ENCODE measurements at regions not wholly inside any gene's neighbourhood (a gene's known extent, or its start where the extent isn't known, plus 50 kb on each side); places are given as distances from the start of the nearest gene placed in this dataset.
"Not testable (repeated sequence)": the region's sequence is repeated elsewhere in the genome, so short reads cannot be mapped to it uniquely, and the experiment has no call there.

DNA sequence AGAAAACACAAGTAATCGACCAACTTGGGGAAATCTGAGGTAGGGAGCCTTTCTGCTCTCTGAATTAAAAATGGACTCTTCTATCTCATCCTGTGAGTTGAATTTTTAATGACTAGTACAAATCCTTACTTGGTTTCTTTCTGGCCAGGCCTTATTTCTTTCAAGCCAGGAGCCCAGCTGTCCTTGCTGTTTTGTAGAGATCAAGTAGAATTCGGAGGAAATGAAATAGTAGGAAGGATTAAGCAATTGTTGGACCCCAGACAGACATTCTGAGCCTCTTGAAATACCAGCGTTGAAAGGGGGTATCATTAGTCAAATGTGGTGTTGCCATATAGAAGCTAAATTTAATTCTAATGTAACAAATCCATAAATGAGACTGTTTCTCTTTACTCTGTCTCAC lies 53.7 kb upstream of the SMIM15 start:
- DNase-seq (ENCODE audit: low spot score) = no peak

DNA sequence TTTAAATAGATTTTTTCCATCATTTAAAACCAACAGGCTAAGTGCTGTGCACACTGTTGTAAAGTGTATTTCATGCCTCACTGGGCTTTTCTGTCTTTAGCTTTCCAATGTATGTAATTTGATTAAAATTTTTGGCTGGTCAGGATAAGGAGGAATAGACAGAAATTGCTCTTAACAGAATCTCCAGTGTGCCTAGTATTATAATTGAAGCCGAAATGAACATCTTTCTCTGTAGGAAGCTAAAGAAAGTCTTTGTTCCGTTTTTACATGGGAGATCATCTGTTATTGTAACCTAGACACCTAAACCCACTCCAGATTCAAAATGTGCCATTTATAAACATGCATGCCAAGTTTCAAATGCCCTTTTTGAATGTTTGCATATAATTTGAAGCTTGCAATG lies 54.5 kb upstream of the SMIM15 start:
- DNase-seq (ENCODE audit: low spot score) = no peak

DNA sequence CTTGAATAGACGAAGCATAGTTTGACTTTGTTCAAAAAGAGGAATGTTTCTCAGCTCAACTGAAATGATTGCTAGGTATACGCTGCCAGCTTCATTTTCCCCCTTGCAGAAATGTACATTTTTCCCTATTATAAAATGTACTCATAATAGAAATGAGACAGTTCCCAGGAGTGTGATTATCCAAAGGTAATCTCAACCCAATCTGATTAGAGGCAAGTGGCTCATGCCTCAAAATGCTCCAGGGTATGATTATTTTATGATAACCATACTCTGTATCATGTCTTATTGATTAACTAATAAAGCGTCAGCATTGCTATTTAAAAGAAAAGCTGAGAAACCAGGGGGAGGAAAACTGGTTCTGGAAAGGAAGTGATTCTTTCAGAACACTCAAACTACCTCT lies 54.9 kb upstream of the SMIM15 start:
- DNase-seq (ENCODE audit: low spot score) = no peak

DNA sequence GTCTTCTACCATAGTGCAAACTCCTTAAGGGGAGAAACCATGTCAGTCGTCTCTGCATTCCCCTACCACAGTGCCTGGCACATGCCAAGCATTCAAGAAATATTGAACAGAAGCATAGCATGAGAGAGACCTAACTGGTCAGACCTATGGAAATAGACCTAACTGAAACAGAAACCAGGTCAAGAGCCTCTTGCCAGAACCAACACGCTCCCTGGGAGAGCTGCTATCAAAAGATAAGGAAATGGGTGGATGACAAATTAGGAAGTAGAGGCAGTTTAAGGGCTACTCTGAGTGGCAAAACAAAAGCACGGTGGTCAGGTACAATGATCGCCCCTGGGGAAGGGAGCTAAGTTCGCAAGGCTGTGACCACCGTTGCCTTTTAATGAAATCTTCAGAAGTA lies 66.0 kb upstream of the SMIM15 start:
- no peak for DNase-seq (ENCODE audit: low spot score)

DNA sequence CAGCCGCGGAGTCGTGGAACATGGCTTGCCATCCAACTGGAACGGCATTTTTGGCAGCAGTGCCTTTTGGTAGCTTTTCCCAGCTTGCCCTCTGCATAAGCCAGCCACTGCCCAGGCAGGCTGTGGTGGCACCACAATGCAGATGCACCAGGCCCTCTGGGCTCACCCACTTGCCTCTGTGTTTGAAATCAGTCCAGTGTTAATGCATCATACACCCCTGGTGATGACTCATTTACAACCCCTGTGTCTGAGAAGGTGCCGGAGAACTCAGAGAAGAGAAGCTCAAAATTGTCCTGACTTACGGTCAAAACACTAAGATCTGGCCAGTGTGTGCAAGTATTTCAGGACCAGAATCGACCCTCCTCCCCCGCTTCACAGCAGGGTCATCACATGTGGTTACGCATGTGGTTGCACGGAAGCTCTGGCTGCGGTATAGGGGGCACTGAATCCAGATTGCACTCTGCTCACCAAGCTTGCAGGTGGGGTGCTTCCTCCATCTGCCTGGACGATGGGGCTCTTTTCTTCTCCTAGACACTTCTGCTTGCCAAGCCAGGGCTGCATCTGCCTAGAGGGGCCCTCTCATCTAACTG lies 66.5 kb upstream of the SMIM15 start:
- DNase-seq (ENCODE audit: low spot score) = no peak

DNA sequence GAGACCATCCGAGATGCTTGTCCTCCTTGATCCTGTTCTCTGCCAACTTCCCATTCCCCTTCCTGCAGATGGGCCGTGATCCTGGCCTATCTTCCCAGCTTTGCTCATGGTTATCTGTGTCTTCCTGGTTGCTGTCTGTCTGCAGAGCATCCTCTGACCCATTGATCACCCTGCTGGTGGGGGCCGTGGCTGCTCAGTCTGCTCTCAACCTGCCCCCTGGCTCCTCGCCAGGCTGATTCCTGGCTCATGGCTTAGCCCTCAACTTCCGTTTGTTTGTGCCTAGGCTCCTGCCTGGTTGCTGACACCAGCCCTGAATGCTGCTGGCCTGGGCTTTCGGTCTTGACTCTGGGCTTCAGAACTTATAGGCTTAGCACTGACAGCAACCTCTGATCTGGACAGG lies 67.1 kb upstream of the SMIM15 start:
- no peak for DNase-seq (ENCODE audit: low spot score)

DNA sequence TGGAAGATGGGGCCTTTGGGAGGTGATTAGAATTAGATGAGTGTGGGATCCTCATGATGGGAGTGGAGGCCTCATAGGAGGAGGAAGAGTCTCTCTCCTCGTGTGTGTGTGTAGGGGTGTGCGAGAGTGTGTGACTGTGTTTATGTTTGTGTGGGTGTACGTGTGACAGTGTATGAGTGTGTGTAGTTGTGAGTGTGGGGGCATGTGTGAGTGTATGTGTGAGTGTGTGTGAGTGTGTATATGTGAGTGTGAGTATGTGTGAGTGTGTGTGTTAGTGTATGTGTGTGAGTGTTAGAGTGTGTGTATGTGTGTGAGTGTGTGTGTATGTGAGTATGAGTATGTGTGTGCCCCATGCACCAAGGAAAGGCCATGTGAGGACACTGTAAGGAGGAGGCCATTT lies 68.2 kb upstream of the SMIM15 start:
- no peak for DNase-seq (ENCODE audit: low spot score)

DNA sequence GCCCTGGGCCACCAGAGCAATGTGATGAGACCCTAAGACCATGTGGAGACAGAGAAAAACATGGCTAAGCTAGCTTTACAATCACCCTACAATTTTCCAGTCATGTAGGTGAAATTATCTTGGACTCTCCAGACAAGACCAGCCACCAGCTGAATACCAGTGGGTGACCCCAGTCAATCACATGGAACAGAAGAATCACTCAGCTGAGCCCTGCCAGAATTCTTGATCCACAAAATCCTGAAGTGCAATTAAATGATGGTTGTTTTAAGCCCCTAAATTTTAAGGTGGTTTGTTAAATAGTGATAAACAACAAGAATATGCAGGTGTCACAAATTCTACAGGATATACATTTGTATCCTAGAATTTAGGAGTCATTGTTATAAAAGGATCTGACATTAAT lies 69.5 kb upstream of the SMIM15 start:
- no peak for DNase-seq (ENCODE audit: low spot score)

DNA sequence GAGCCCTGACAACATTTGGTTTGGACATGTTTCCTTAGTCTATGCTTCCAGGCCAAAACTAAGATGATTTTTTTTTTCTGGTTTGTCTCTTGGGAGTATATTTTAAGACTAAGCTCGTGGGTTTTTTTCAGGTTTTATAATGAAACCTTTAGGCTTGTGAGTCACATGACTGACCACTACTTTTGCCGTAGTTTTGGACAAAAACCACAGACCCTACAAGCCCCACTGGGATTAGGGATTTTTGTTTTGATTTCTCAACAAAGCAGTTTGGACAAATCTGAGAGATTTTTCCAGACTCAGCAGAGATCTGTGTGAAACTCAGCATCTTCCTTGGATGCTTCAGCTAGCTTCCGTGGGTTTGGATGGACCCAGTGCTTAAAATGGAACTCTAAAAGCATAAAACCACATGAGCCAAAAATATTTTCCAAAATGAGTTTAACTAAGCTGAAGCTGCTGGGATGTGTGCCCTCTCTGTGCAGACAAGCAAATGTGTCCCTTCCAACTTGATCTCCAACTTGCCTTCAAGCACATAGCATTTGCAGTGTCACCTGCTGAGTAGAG lies 70.3 kb upstream of the SMIM15 start:
- no peak for DNase-seq (ENCODE audit: low spot score)

DNA sequence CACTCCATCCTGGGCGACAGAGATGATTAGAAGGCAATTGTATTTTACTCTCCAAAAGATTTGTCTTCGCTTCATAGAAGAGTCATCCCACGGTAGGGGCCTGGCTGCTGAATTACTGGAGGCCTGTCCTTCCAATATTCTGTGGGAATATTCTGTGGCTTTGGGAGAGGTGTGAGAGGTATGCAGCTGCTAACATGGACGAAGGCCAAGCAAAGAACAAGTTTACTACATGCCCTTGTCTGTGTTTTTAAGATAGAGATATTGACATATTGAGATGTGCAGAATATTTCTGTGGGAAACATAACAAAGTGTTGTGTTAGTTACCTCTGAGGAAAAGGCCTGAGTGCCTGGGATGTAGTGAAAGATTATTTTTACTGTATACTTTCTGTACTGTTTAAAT lies 71.8 kb upstream of the SMIM15 start:
- DNase-seq (ENCODE audit: low spot score) = no peak

DNA sequence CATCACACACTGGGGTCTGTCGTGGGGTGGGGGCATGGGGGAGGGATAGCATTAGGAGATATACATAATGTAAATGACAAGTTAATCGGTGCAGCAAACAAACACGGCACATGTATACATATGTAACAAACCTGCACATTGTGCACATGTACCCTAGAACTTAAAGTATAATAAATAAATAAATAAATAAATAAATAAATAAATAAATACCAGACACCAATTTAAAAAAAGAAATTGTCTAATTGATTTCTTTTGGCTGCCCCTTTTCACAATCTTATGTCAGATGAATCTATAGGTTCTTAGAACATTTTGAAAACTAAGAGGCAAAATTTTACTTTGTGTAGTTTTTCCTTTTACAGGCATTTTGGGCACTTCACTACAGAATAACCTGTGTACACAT lies 74.4 kb upstream of the SMIM15 start:
- DNase-seq (ENCODE audit: low spot score) = not testable (repeated sequence)

DNA sequence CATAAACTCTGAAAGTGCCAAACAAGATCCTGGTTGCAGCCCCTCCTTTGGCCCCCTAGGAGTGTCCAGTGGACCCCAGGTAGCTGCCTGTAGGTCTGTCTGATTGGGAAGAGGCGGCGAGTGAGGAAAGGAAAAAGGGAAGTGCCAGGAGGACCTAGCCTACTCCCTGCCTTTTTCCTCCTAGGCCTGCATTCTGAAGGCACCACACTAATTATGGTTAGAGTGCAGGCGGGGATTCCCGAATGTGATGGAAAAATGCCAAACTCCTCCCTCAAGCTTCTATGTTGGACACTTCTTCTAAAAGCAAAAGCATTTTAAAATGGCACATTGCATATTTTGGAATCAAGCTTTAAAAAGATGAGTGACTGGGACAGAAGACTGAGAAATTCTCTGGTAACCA lies 83.2 kb upstream of the SMIM15 start:
- no peak for DNase-seq (ENCODE audit: low spot score)

DNA sequence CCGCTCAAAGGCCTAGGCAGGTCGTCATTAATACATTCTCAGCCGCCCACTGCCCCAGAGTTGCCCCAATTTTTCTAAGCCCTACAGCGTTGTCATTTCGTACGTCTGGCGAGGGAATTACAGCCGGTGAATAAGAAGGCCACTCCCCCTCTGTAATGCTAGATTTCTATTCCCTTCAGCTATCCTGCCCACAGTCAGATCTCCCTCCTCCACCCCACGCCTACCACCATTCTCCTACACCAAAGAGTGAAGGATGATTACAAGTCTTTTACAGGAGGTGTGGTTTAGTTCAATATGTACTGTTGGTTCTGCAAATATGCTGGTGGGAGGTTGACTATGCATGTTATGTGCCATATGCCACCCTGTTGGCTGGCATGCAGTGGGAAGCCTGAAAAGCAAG lies 83.7 kb upstream of the SMIM15 start:
- no peak for DNase-seq (ENCODE audit: low spot score)

DNA sequence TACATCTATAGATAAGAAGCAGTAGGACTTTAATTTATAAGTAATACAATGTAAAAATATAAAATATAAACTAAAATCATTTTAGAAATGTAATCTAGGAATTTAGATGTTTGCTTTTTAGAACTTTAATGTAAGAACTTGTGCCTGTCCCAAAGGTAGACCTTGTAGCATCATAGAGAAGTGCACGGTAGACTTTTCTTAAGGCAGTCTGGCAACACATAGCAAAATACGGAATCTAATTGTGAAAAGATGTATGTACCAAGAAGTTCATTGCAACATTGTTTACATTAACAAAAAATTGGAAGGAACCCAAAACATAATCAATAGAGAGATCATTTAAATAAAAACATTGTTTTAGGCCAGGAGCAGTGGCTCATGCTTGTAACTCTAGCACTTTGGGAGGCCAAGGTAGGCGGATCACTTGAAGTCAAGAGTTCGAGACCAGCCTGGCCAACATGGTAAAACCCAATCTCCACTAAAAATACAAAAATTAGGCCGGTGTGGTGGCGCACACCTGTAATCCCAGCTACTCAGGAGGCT lies 84.6 kb upstream of the SMIM15 start:
- DNase-seq (ENCODE audit: low spot score) = no peak

DNA sequence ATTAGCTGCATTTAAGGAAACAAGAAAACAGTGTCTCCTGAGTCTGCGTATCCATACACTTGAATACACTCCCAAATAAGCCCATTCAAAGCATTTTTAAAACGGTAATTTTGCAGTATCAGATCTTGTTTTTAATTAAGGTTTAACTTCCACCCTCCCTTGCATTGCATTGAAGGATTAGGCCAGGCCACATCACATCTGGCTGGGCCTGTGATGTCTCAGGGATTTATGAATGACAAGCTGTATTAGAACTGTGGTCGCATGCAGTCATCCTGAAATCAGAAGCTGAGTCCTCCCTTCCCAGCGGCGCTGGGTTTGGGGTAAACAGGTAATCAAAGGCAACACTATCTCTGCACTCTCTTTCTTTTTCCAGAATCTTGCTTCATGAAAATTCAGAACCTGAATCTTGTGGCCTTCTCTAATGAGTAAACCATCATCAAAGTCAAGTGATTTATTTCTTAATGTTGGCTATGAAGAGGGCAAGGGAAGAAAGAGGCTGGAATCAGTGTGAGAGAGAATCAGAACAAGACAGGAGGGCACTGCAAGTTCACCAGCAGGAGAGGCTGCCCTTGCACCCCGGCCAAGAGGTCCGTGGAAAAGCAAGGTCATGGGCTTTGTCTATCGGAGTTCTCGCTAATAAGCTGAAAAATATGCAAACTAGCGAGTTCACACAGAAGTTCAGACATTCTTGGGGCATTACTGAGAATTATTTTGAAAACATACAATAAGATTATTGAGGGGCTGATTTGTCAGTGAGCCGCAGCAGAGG lies 80.0 kb upstream of the ZSWIM6 start:
- no peak for DNase-seq (ENCODE audit: low spot score)

DNA sequence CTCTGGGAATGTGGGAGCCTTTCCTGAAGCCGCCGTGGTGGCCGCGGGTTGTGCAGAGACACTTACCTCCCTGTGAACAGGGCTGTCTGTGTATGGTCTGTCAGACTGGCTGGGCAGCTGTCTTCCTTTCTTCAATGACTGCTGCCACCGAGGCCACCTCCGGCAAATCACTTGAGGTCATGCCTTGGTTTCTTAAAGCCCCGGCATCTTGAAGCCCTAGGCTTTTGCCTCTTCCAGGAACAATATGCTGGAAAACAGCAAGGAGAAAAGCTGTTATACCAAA lies 79.5 kb upstream of the ZSWIM6 start:
- no peak for DNase-seq (ENCODE audit: low spot score)

DNA sequence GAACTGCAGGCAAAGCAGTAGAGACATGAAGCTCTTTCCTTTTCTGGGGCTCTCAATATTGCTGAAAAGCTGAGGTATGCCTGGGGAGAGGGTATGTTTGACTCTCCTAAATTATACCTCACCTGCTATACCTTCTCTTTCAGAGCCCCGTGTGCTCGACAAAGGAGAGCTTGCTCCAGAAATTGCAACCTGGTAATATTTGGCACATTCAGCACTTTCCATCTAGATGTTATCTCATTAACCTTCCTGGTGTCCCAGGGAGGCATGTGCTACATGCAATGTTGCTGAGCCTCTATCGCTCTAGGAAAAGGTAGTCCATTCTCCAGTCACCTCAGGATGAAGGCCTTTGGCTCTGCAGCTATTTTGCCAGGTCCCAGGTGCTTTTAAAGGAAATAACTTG lies 78.5 kb upstream of the ZSWIM6 start:
- no peak for DNase-seq (ENCODE audit: low spot score)

DNA sequence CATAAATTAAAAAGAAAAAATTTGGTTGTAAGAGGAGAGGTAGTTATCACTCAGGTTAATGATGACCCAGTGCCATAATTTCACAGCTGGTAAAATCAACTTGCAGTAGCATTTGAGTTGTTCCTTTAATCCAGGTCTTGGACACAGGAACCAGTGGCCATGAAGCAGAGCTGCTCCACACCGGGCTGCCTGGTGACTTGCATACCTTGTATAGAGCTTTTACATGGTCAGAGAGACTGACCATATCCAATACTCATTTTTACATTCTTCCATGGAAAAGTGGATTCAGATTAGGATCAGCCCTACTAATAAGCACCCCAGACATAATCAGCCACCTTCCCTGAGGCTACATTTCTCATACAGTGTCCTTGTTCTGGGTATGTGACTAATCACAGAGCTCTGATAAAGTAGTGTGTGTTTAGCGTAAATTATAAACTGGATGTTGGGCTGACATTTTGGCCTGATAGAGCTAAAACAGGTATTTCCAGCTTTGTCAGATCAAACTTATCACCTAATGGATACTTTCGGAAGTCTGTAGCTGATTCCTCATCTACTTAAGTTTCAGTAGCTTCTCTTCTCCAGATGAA lies 77.0 kb upstream of the ZSWIM6 start:
- DNase-seq (ENCODE audit: low spot score) = no peak

DNA sequence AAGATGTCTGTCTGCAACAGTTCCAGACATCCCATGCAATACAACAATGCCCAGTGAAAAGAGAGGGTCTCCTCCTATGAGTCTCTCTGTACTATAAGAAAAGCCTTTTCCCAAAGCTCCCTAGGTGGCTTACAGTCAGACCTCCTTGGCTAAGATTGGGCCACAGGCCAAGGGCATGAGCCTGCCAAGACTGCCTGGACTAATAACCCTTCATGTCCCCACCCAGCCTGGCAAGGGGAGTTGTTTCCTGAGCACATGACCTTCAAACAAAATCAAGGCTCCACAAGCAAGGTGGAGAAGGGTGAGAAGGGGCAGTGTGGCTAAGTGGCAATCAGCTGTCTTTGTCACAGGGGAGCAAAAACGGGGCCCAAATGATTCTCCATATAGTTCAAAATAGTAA lies 75.6 kb upstream of the ZSWIM6 start:
- no peak for DNase-seq (ENCODE audit: low spot score)

DNA sequence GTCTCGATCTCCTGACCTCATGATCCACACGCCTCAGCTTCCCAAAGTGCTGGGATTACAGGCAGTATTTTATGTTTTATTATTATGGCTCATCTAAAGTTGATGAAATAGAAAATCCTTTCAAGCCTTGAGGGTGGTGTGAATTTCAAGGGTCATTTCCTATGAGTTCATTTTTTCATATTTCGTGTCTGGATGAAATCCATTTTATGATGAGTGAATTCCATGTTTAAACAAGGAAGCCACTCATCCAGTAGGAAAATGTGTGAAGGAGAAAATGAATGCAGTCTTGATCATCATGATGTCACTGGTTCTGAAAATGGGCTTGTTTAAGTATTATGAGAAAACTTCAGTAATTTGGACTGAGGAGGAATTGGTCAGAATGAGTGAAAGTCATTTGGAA lies 74.6 kb upstream of the ZSWIM6 start:
- no peak for DNase-seq (ENCODE audit: low spot score)

DNA sequence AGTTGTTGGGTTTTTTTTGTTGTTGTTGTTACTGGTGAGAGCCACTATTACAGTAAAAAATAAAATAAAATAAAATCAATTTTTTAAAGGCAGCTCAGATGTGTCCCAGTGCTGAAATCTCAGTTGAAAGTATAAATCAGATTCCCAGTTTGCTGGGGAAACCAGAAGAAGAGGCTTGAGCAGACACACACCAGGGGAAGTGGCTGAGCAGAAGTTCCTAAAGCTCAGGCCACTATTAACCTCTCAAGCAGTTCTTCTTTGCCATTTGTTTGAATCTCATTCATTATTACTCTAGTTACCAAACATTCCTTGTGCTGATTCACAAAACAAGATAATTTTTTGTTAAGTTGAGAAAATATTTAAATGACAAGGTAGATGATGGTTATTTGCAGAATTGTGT lies 70.9 kb upstream of the ZSWIM6 start:
- DNase-seq (ENCODE audit: low spot score) = no peak

DNA sequence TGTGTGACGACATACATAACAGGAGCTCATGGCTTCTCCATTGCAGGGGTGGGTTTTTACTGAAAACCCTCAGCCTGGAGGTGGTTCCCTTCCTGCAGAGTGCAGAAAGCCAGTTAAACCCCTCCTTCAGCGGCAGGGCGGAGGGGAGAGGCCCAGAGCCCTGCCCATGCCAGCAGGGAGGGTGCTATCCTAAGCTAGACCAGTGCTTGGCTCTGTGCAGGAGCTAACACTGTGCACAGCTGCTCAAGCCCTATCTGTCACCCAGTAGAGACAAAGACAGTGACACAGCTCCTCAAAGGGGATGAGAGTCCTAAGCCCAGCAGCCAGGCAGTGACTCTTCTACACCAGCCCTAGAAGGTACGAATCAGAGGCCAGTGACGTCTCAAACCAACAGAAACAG lies 70.0 kb upstream of the ZSWIM6 start:
- DNase-seq (ENCODE audit: low spot score) = no peak

DNA sequence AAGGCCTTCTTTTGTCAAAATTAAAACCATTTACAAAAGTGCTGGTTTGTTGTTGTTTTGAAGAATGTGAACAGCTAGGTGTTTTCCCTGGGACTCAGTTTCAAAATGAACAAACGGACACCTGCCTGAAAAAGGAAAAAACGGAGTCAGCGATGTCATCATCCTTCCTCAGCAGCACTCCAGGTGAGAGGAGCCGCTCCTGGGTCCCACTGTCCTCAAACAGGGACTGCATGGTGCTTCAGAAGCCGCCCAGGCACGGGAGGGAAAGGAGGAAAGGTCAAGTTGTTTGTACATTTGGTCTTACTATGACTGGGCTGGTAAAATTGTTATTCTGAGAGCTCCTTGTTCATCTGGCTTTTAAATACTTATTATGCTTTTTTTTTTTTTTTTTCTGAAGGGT lies 69.0 kb upstream of the ZSWIM6 start:
- DNase-seq (ENCODE audit: low spot score) = no peak
